Stimulated activated effector memory CD8-positive, alpha-beta T cell treated with anti-CD3 and anti-CD28 coated beads, Interleukin-12 subunit alpha, Interleukin-12 subunit beta, amount 100 ng/mL, for 72 hours (primary cell): ENCODE measurements at regions not wholly inside any gene's neighbourhood (a gene's known extent, or its start where the extent isn't known, plus 50 kb on each side); places are given as distances from the start of the nearest gene placed in this dataset.

Experiments used
- ATAC-seq: fragments of 150-1000 bp; cut with Tn5 transposase; 2 replicates; pipeline ENCODE4 v1.10.0; 2021
- DNase-seq, 2 donors: peaks; one replicate each; pipeline ENCODE4 v3.0.0; 2021 to 2022; ENCODE audit warnings: low spot score in 2 of 2
- H3K27ac Mint-ChIP-seq: one replicate; pipeline ENCODE4 v1.8.0; 2022; ENCODE audit warnings: mild to moderate bottlenecking, mixed read lengths
- H3K36me3 Mint-ChIP-seq: one replicate; pipeline ENCODE4 v1.8.0; 2022; ENCODE audit warnings: mild to moderate bottlenecking, mixed read lengths
- H3K4me1 Mint-ChIP-seq: one replicate; pipeline ENCODE4 v1.8.0; 2022; ENCODE audit warnings: mixed read lengths
- H3K4me3 Mint-ChIP-seq: one replicate; pipeline ENCODE4 v1.8.0; 2022; ENCODE audit warnings: mild to moderate bottlenecking, mixed read lengths
- H3K9me3 Mint-ChIP-seq: one replicate; pipeline ENCODE4 v1.8.0; 2022; ENCODE audit warnings: mixed read lengths

DNA sequence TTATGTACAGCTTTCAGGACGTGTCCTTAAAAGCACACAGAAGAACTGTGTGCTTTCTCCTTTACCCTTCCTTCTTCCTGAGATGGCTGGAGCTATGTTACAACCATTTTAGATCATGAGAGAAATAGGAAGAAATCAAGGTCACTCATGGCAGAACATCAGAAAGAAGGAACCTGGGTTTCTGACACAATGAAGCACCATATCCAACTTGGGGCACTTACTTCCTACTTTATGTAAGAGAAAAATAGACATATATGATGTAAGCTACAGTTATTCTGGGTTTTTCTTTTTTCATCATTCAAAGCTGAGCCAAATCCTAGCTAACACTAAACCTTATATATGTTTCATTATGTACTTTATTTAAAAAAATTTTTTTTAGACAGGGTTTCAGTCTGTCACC lies 79.5 kb downstream of the FAM161A start:
- no peak overlapping the region for H3K4me3 Mint-ChIP-seq
- no peaks in the 10 kb centered on the region for H3K9me3 Mint-ChIP-seq
- ATAC-seq (no peak), DNase-seq (no peak)
- H3K36me3 Mint-ChIP-seq, result no peaks in the 10 kb centered on the region
- no peaks in the 10 kb centered on the region for H3K4me1 Mint-ChIP-seq
- no peak overlapping the region for H3K27ac Mint-ChIP-seq

DNA sequence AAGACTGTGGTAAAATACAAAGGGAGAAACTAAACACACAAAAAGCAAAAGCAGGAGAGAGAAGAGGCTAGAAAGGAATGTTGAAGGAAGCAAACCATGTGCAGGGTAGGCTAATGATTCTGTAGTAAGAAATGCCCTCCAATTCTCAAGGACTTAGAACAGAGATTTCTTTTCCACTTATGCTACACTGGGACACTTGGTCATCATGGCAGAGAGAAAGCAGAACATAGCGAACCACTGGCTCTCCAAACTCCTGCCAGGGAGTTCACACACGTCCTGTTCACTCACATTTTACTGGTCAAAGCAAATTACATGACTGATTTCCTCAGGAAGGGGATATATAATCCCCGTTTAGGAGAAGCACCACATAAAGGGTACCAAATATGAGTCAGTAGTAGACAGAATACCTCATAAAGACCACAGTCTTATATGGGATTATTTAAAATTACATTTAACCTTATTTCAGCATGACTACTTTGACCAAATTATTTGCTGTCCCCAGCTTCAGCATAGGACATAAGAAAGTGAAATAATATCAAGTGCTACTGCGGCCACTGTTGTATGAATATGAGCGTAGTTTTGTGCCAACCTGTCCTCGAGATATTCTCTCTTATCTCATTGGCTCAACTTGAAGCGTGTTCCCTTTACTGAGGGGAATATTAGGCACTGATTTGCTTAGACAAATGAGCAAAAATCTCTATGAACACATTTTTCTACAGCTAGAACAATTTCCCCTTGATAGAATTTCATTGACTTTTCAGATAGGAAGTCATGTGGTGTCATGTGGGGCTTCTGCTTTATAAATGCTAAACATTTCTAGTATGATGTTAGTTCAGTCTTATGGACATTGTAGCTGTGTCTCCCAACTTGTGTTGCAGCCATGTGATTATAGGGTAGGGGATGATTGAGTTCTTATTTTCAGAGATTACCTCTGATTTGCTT lies 81.7 kb downstream of the FAM161A start:
- ATAC-seq (no peak), DNase-seq (no peak)
- Mint-ChIP-seq H3K27ac (no peak overlapping the region), H3K4me1 (no peaks in the 10 kb centered on the region), H3K9me3 (no peaks in the 10 kb centered on the region), H3K36me3 (no peaks in the 10 kb centered on the region), H3K4me3 (no peak overlapping the region)

GRCh38 chr2:61770746-61771145 lies 83.1 kb downstream of the FAM161A start:
- H3K4me1 Mint-ChIP-seq, result no peaks in the 10 kb centered on the region
- H3K9me3 Mint-ChIP-seq, result no peaks in the 10 kb centered on the region
- no peak overlapping the region for H3K4me3 Mint-ChIP-seq
- no peaks in the 10 kb centered on the region for H3K36me3 Mint-ChIP-seq
- H3K27ac Mint-ChIP-seq, result no peak overlapping the region
- ATAC-seq (no peak), DNase-seq (no peak)

- no peak for DNase-seq
Measured at GRCh38 chr2:61770298-61770697, 83.6 kb downstream of the FAM161A start.

DNA sequence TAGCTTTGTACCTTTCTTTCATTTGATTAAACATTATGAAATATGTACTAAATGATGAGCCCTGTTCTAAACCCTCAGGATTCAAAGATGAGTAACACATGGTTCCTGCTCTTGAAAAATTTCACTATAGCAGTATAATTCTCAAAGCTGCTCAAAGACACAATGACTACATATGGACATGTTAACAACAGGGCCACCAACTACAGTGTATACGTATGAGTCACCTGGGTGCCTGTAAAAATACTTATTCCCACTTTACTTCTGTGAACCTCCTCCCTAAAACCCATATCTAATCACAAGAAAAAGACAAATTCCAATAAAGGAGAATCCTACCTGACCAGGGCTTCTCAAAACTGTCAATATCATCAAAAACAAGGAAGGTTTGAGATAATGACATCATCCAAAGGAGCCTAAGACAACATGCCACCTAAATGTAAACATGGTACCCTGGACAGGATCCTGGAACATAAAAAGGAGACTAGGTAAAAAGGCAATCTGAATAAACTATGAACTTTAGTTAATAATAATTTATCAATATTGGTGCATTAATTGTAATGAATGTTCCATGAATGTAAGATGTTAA lies 84.7 kb downstream of the FAM161A start:
- peaks cover 5% of the 10 kb centered on the region for H3K4me1 Mint-ChIP-seq
- no peak overlapping the region for H3K4me3 Mint-ChIP-seq
- no peak for ATAC-seq
- H3K36me3 Mint-ChIP-seq, result peaks cover 5% of the 10 kb centered on the region
- no peaks in the 10 kb centered on the region for H3K9me3 Mint-ChIP-seq
- no peak overlapping the region for H3K27ac Mint-ChIP-seq
- no peak for DNase-seq

More at GRCh38 chr2:61770298-61770697, 83.6 kb downstream of the FAM161A start:
- H3K9me3 Mint-ChIP-seq, result no peaks in the 10 kb centered on the region
- no peaks in the 10 kb centered on the region for H3K36me3 Mint-ChIP-seq
- no peak overlapping the region for H3K4me3 Mint-ChIP-seq
- no peak overlapping the region for H3K27ac Mint-ChIP-seq
- no peak for ATAC-seq
- no peaks in the 10 kb centered on the region for H3K4me1 Mint-ChIP-seq

DNA sequence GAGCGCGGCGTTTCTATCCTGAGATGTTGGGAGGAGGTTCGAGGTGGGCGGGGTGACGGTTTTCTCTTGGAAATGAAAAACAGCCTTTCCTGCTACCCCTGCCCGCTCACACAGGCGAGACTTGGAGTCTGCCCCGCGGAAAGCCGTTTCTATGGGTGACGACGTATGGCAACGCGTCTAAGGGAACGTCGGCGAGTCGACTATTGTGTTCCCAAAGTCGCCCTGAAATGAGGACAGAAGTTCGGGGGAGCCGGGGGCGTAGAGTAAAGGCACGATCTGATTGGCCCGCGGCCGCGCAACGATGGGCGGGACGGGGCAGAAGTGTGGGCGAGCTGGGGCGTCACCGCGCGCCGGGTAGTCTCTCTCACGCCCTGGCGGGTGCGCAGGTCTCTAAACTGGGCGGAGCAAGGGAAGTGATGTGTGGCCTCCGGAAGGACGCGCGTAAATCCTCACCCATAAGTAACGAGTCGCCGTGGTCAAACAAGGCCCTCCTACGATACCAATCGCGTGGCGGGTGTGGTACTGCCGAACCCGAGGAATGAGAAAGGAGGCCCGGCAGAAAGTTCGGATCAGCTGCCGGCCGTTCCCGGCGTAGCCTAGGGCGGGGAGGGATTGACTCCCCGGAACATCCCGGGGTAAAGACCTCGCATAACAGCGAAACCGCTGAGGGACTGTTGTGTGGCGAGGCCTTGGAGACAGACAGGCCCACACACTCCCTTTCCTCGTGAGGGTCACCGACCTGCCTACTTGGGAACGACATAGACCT lies 89.6 kb downstream of the FAM161A start:
- peak overlapping the region; percentile 97 for H3K27ac Mint-ChIP-seq
- no peaks in the 10 kb centered on the region for H3K9me3 Mint-ChIP-seq
- DNase-seq (peak; percentile 85 to 98), ATAC-seq (peak; percentile 99)
- H3K4me1 Mint-ChIP-seq, result peaks cover 22% of the 10 kb centered on the region
- H3K36me3 Mint-ChIP-seq, result peaks cover 11% of the 10 kb centered on the region
- H3K4me3 Mint-ChIP-seq, result peak overlapping the region; percentile 92

GRCh38 chr2:61763605-61764034 lies 90.2 kb downstream of the FAM161A start:
- DNase-seq (no peak), ATAC-seq (no peak)
- Mint-ChIP-seq H3K4me1 (peaks cover 22% of the 10 kb centered on the region), H3K36me3 (peaks cover 11% of the 10 kb centered on the region), H3K9me3 (no peaks in the 10 kb centered on the region), H3K27ac (peak overlapping the region; percentile 97), H3K4me3 (peak overlapping the region; percentile 92)

GRCh38 chr2:61762292-61762691 lies 91.6 kb downstream of the FAM161A start:
- peaks cover 11% of the 10 kb centered on the region for H3K36me3 Mint-ChIP-seq
- no peaks in the 10 kb centered on the region for H3K9me3 Mint-ChIP-seq
- H3K27ac Mint-ChIP-seq, result peak overlapping the region; percentile 76
- ATAC-seq (no peak), DNase-seq (peak in 1 of 2 donors; percentile 53)
- peak overlapping the region; percentile 92 for H3K4me3 Mint-ChIP-seq
- H3K4me1 Mint-ChIP-seq, result peaks cover 22% of the 10 kb centered on the region

DNA sequence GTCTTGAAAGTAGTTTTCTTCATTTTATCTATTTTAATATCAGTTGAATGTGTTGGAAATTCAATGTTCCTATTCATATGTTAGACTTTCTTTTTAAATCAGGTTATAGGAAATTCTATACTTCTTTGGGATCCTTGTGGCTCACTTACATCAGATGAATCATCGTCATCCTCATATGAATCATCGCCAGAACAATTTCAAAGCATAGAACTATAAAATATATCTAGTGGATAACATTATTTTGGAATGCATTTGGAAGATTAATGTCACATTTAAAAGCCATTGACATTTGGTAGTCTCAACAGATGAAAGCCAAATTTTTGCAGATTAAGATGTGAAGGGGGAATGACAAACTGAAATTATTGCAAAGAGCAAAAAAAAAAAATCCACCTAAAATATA lies 94.1 kb downstream of the FAM161A start:
- H3K36me3 Mint-ChIP-seq, result peaks cover 11% of the 10 kb centered on the region
- H3K9me3 Mint-ChIP-seq, result no peaks in the 10 kb centered on the region
- H3K27ac Mint-ChIP-seq, result no peak overlapping the region
- ATAC-seq (no peak), DNase-seq (no peak)
- peaks cover 22% of the 10 kb centered on the region for H3K4me1 Mint-ChIP-seq
- no peak overlapping the region for H3K4me3 Mint-ChIP-seq

GRCh38 chr2:61759005-61759404 lies 94.9 kb downstream of the FAM161A start:
- Mint-ChIP-seq H3K4me3 (no peak overlapping the region), H3K36me3 (peaks cover 4% of the 10 kb centered on the region), H3K27ac (no peak overlapping the region), H3K9me3 (no peaks in the 10 kb centered on the region), H3K4me1 (peaks cover 16% of the 10 kb centered on the region)
- DNase-seq, result no peak
- no peak for ATAC-seq

GRCh38 chr2:61758159-61758558 lies 95.7 kb downstream of the FAM161A start:
- Mint-ChIP-seq H3K4me1 (peaks cover 16% of the 10 kb centered on the region), H3K27ac (no peak overlapping the region), H3K9me3 (peaks cover 4% of the 10 kb centered on the region), H3K36me3 (no peaks in the 10 kb centered on the region), H3K4me3 (no peak overlapping the region)
- ATAC-seq (no peak), DNase-seq (no peak)

GRCh38 chr2:61753512-61753911 lies 100.3 kb downstream of the FAM161A start:
- Mint-ChIP-seq H3K4me1 (no peaks in the 10 kb centered on the region), H3K27ac (no peak overlapping the region), H3K9me3 (peaks cover 4% of the 10 kb centered on the region), H3K36me3 (no peaks in the 10 kb centered on the region), H3K4me3 (no peak overlapping the region)
- ATAC-seq (no peak), DNase-seq (no peak)

DNA sequence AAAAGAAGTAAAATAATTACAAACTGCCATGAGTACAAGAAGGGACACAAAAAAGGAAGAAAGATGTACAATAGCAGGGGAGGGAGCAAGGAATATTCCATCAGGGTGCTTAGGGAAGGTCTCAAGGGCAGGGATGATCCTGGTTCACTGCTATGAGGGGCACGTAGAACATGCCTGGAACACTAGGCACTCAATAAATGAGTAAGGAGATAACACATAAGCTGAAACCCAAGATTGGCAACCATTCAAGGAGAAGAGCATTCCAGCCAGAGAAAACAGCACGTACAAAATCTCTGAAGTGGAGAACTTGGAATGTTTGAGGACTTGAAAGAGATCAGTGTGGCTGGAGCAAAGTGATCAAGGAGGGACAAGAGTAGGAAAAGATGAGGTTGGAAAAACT lies 103.2 kb downstream of the FAM161A start:
- Mint-ChIP-seq H3K9me3 (peaks cover 4% of the 10 kb centered on the region), H3K4me1 (no peaks in the 10 kb centered on the region), H3K27ac (no peak overlapping the region), H3K4me3 (no peak overlapping the region), H3K36me3 (no peaks in the 10 kb centered on the region)
- DNase-seq (no peak), ATAC-seq (no peak)

GRCh38 chr2:61742955-61743354 lies 110.9 kb downstream of the FAM161A start:
- Mint-ChIP-seq H3K4me3 (no peak overlapping the region), H3K9me3 (no peaks in the 10 kb centered on the region), H3K4me1 (no peaks in the 10 kb centered on the region), H3K36me3 (no peaks in the 10 kb centered on the region), H3K27ac (no peak overlapping the region)
- no peak for DNase-seq
- ATAC-seq, result no peak

GRCh38 chr2:61737841-61738240 lies 116.0 kb downstream of the FAM161A start:
- no peaks in the 10 kb centered on the region for H3K9me3 Mint-ChIP-seq
- no peak for ATAC-seq
- H3K4me3 Mint-ChIP-seq, result no peak overlapping the region
- DNase-seq, result no peak
- H3K36me3 Mint-ChIP-seq, result no peaks in the 10 kb centered on the region
- H3K27ac Mint-ChIP-seq, result no peak overlapping the region
- no peaks in the 10 kb centered on the region for H3K4me1 Mint-ChIP-seq
